MM.1S (cell line): ENCODE measurements at regions not wholly inside any gene's neighbourhood (a gene's known extent, or its start where the extent isn't known, plus 50 kb on each side); places are given as distances from the start of the nearest gene placed in this dataset.

Experiments
- EZH2 ChIP-seq: fragments of 300-600 bp; sonication (generic); optimal IDR thresholded peaks from 2 replicates; pipeline ENCODE3; 2017; ENCODE audit warnings: low read depth, mild to moderate bottlenecking, antibody characterized with exemption, low read length, mixed read lengths
- TF ChIP-seq, protein P1 (sequence below): fragments of 300-600 bp; sonication (generic); IDR thresholded peaks from 2 replicates; pipeline ENCODE4 v1.5.1; 2016; ENCODE audit warnings: antibody characterized with exemption, low read length, mixed read lengths

DNA sequence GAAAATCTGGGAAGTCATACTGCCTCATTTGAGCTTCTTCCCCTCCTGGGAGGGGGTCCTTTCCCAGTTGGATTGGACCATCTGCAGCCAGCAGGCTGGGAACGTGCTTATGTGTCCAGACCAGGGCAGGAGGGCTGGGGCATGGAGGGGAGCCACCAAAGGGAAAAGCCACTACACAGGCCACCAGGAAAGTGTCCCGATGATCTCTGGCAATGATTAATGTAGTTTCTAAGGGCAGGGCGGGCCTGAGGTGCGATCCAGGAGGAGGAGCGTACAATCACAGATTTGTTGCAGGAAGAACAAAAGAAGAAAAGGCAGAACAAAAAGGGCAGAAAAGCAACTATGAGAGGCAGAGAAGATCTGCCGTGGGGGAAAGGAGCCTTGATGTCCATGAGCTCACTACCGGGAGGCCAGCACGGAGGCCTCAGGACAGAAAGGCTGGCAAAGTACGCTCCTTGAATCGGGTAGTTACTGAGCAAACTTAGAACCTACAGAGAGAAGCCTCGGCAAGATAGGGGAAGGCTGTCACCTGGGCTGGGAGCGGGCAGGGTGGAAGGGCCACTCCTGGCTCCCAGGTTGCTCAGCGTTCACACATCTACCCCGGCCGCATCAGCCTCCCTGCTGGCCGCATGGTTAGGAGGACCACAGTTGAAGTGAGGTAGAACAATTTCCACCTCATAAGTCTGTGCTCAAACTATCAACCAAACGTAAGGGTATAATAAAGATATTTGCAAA lies 79.5 kb upstream of the PCSK6 start:
- TF ChIP-seq, protein P1, sequence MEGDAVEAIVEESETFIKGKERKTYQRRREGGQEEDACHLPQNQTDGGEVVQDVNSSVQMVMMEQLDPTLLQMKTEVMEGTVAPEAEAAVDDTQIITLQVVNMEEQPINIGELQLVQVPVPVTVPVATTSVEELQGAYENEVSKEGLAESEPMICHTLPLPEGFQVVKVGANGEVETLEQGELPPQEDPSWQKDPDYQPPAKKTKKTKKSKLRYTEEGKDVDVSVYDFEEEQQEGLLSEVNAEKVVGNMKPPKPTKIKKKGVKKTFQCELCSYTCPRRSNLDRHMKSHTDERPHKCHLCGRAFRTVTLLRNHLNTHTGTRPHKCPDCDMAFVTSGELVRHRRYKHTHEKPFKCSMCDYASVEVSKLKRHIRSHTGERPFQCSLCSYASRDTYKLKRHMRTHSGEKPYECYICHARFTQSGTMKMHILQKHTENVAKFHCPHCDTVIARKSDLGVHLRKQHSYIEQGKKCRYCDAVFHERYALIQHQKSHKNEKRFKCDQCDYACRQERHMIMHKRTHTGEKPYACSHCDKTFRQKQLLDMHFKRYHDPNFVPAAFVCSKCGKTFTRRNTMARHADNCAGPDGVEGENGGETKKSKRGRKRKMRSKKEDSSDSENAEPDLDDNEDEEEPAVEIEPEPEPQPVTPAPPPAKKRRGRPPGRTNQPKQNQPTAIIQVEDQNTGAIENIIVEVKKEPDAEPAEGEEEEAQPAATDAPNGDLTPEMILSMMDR, result no peak
- TF ChIP-seq EZH2, result no peak
